ENCODE measurements at regions not wholly inside any gene's neighbourhood (a gene's known extent, or its start where the extent isn't known, plus 50 kb on each side); places are given as distances from the start of the nearest gene placed in this dataset.

- TF ChIP-seq CTCF (IDR thresholded peaks at IDR 0.05; ENCODE audit: unreplicated experiment in 3 of 3), result no peak
- no peak overlapping the region for H3K4me3 Mint-ChIP-seq
- no peaks in the 10 kb centered on the region for H3K36me3 Mint-ChIP-seq (ENCODE audit: low read depth)
- no peaks in the 10 kb centered on the region for H3K9me3 Mint-ChIP-seq
- H3K27me3 Mint-ChIP-seq (ENCODE audit: low read depth), result peaks cover 19% of the 10 kb centered on the region
- H3K4me1 Mint-ChIP-seq, result no peaks in the 10 kb centered on the region
- no peak overlapping the region for H3K27ac Mint-ChIP-seq
Observed at GRCh38 chr20:56765172-56766073, 136.3 kb downstream of the TFAP2C start.

DNA sequence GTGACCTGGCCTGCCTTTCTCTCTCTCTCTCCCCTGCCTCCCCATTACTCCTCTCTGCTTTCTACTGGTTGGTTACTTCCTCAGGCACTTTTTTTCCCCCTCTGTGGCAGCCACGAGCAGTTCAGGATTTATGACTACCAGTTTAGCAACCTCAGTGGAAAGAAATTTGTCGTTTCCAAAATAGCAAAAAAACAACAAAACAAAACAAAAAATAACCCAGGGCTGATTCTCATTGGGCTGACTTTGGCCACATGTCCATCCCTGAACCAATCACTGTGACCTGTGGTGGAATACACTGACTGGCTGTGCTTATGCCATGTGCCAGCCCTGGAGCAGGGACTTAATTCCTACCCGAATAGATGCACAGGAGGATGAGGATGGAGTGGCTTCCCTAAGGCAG is 137.4 kb downstream of the TFAP2C start:
- no peak overlapping the region for H3K27ac Mint-ChIP-seq
- H3K27me3 Mint-ChIP-seq (ENCODE audit: low read depth), result peaks cover 20% of the 10 kb centered on the region
- TF ChIP-seq CTCF (IDR thresholded peaks at IDR 0.05; ENCODE audit: unreplicated experiment in 3 of 3), result no peak
- H3K4me3 Mint-ChIP-seq, result no peak overlapping the region
- H3K36me3 Mint-ChIP-seq (ENCODE audit: low read depth), result no peaks in the 10 kb centered on the region
- no peaks in the 10 kb centered on the region for H3K9me3 Mint-ChIP-seq
- H3K4me1 Mint-ChIP-seq, result no peaks in the 10 kb centered on the region

DNA sequence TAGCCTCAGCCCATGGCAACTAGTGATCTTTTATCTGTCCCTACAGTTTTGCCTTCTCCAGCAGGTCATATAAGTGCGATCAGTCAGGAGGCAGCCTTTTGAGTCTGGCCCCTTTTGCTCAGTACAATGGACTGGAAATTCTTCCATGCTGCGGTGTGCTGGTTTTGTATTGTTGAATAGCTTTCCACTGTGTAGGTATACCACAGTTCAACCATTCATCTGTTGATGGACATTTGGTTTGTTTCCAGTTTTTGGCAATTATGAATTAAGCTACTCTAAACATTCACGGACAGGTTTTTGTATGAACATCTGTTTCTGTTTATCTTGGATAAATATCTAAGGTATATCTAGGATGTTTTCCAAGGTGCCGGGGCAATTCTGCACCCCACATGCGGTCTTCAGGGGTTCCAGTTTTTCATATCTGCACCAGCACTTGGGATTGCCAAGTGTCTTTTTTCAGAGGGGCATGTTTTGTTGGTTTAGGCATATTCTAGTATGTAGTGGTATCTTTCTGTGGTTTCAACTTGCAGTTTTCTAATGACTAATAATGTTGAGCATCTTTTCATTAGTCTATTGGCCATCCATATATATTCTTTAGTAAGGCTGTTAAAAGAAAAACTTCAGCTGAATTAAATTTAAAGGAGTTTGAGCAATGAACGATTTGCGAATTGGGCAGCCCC is 141.0 kb downstream of the TFAP2C start:
- no peaks in the 10 kb centered on the region for H3K36me3 Mint-ChIP-seq (ENCODE audit: low read depth)
- peaks cover 12% of the 10 kb centered on the region for H3K4me1 Mint-ChIP-seq
- no peak for TF ChIP-seq CTCF (IDR thresholded peaks at IDR 0.05; ENCODE audit: unreplicated experiment in 3 of 3)
- H3K4me3 Mint-ChIP-seq, result no peak overlapping the region
- peaks cover 16% of the 10 kb centered on the region for H3K27me3 Mint-ChIP-seq (ENCODE audit: low read depth)
- no peaks in the 10 kb centered on the region for H3K9me3 Mint-ChIP-seq
- H3K27ac Mint-ChIP-seq, result no peak overlapping the region

GRCh38 chr20:56773749-56774148 is 144.6 kb downstream of the TFAP2C start:
- TF ChIP-seq CTCF (IDR thresholded peaks at IDR 0.05; ENCODE audit: unreplicated experiment in 3 of 3), result no peak
- Mint-ChIP-seq H3K27ac (no peak overlapping the region), H3K36me3 (ENCODE audit: low read depth) (no peaks in the 10 kb centered on the region), H3K27me3 (ENCODE audit: low read depth) (peaks cover 7% of the 10 kb centered on the region), H3K4me3 (no peak overlapping the region), H3K9me3 (no peaks in the 10 kb centered on the region), H3K4me1 (peaks cover 14% of the 10 kb centered on the region)

GRCh38 chr20:56774873-56775272 is 145.8 kb downstream of the TFAP2C start:
- no peak overlapping the region for H3K27ac Mint-ChIP-seq

More at GRCh38 chr20:56774873-56775272, 145.8 kb downstream of the TFAP2C start:
- Mint-ChIP-seq H3K4me1 (peaks cover 17% of the 10 kb centered on the region), H3K36me3 (ENCODE audit: low read depth) (no peaks in the 10 kb centered on the region), H3K9me3 (no peaks in the 10 kb centered on the region), H3K27me3 (ENCODE audit: low read depth) (peaks cover 6% of the 10 kb centered on the region), H3K4me3 (no peak overlapping the region)
- TF ChIP-seq CTCF (IDR thresholded peaks at IDR 0.05; ENCODE audit: unreplicated experiment in 3 of 3), result no peak

All from nephron (organoid).